HepG2 (cell line): ENCODE measurements at regions not wholly inside any gene's neighbourhood (a gene's known extent, or its start where the extent isn't known, plus 50 kb on each side); places are given as distances from the start of the nearest gene placed in this dataset.

Experiments
- ESRRA ChIP-seq: sonication (generic); formaldehyde crosslinking; IDR thresholded peaks from 2 replicates; pipeline ENCODE4 v1.5.1; 2020; ENCODE audit warnings: mild to moderate bottlenecking, low read depth, missing genetic modification reagents
- MBD4 ChIP-seq: IDR thresholded peaks from 2 replicates; pipeline ENCODE4 v1.6.1; 2012; ENCODE audit warnings: low read length, inconsistent platforms, borderline replicate concordance
- NCOA1 ChIP-seq: sonication (generic); formaldehyde crosslinking; IDR thresholded peaks from 2 replicates; pipeline ENCODE4 v1.9.0; 2021; ENCODE audit warnings: missing genetic modification reagents
- POLR2A ChIP-seq, 2 experiments: IDR thresholded peaks; 2 replicates each; pipeline ENCODE4 v1.6.1; 2011; ENCODE audit warnings: low read depth in 2 of 2, low read length in 2 of 2, mild to moderate bottlenecking in 1 of 2, moderate library complexity in 1 of 2; ENCODE audit not compliant: insufficient read depth in 1 of 2
- RBFOX2 ChIP-seq: fragments of 200-400 bp; formaldehyde crosslinking; IDR thresholded peaks from 2 replicates; pipeline ENCODE4 v1.6.1; 2017; ENCODE audit warnings: low read depth, mild to moderate bottlenecking, low read length
- RELA ChIP-seq: sonication (generic); formaldehyde crosslinking; IDR thresholded peaks from 2 replicates; pipeline ENCODE4 v1.4.0; 2020; ENCODE audit warnings: missing genetic modification reagents
- ZNF615 ChIP-seq: sonication (generic); formaldehyde crosslinking; IDR thresholded peaks from 2 replicates; pipeline ENCODE4 v1.5.0; 2020; ENCODE audit warnings: mild to moderate bottlenecking, missing genetic modification reagents, borderline replicate concordance
- ZNF792 ChIP-seq: IDR thresholded peaks from 2 replicates; pipeline ENCODE4 v1.6.1; 2016

- no peak for TF ChIP-seq ZNF615 (CRISPR knock-in tag)
- no peak for TF ChIP-seq RBFOX2
- no peak for TF ChIP-seq MBD4
- TF ChIP-seq RELA: no peak
- TF ChIP-seq NCOA1 (CRISPR knock-in tag): no peak
- TF ChIP-seq ESRRA (CRISPR knock-in tag): no peak
- no peak for TF ChIP-seq POLR2A (IDR thresholded peaks at IDR 0.05; ENCODE audit: insufficient read depth in 1 of 2, low read depth in 2 of 2, low read length in 2 of 2)
- TF ChIP-seq ZNF792 (CRISPR knock-in tag): no peak
Observed at GRCh38 chr10:111871458-111871857, 312.1 kb downstream of the GPAM start.
